Hepatocyte (in vitro differentiated cells): ENCODE measurements at regions not wholly inside any gene's neighbourhood (a gene's known extent, or its start where the extent isn't known, plus 50 kb on each side); places are given as distances from the start of the nearest gene placed in this dataset.

Experiments
- CTCF ChIP-seq: fragments of 200-600 bp; sonication (generic); IDR thresholded peaks from 2 replicates; pipeline ENCODE4 v1.5.1; 2016; ENCODE audit warnings: antibody characterized with exemption, mild to moderate bottlenecking; ENCODE audit not compliant: poor library complexity
- EZH2 ChIP-seq: fragments of 200-600 bp; sonication (generic); IDR thresholded peaks from 2 replicates; pipeline ENCODE4 v1.6.1; 2016; ENCODE audit warnings: antibody characterized with exemption, mild to moderate bottlenecking, borderline replicate concordance
- EZH2phosphoT487 ChIP-seq: fragments of 200-600 bp; sonication (generic); IDR thresholded peaks from one replicate; pipeline ENCODE4 v1.6.1; 2018; ENCODE audit warnings: antibody characterized with exemption, mild to moderate bottlenecking, low read depth, moderate library complexity; ENCODE audit not compliant: unreplicated experiment, severe bottlenecking

GRCh38 chr10:44064987-44065787, 319.7 kb downstream of the CXCL12 start:
- TF ChIP-seq EZH2phosphoT487 (no peak), CTCF (no peak), EZH2 (no peak)
